ENCODE measurements at regions not wholly inside any gene's neighbourhood (a gene's known extent, or its start where the extent isn't known, plus 50 kb on each side); places are given as distances from the start of the nearest gene placed in this dataset.

DNA sequence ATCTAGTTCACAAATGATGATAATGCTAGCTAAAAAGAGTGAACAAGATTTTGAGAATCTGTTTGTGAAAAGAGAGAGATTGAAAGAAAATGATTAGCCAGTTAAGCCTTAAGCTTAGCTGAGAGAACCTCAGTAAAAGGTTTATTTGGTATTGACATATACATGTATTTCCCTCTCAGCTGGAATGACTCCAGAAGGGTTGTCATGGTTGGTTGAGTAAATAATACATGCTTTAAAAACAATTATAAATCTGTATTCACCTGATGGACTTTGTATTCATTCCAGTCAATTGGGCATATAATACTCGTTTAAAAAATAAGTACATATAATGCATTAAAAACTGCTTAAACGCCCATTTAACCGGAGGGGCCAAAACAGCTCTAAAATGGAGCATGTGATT, 181.4 kb downstream of the GRB14 start:
- Histone ChIP-seq H2AFZ (ENCODE audit: low read length) (no peak overlapping the region), H3K23ac (ENCODE audit: low read depth, low read length, poor library complexity) (no peak overlapping the region), H3K27me3 (ENCODE audit: control insufficient read depth in 3 of 3, insufficient read depth in 3 of 3, low read depth in 1 of 3, low read length in 3 of 3) (no peaks in the 10 kb centered on the region), H2BK5ac (ENCODE audit: low read length) (no peak overlapping the region), H4K8ac (ENCODE audit: low read depth, low read length) (no peak overlapping the region), H3K9me3 (replicated peaks in 1 of 2; ENCODE audit: control insufficient read depth in 2 of 2, insufficient read depth in 1 of 2, low read depth in 1 of 2, low read length in 2 of 2) (no peaks in the 10 kb centered on the region), H3K36me3 (replicated peaks in 1 of 2; ENCODE audit: control insufficient read depth in 2 of 2, insufficient read depth in 2 of 2, low read length in 2 of 2) (no peaks in the 10 kb centered on the region), H2AK5ac (ENCODE audit: low read depth, low read length) (no peak overlapping the region), H2BK15ac (ENCODE audit: low read length) (no peak overlapping the region), H3K4me3 (ENCODE audit: low read length in 2 of 2) (no peak overlapping the region), H3K79me1 (ENCODE audit: low read depth, low read length) (no peaks in the 10 kb centered on the region), H3K9ac (ENCODE audit: low read depth, low read length, poor library complexity) (no peak overlapping the region), H3K4ac (ENCODE audit: low read length) (no peak overlapping the region), H4K91ac (ENCODE audit: low read depth, low read length, poor library complexity) (no peak overlapping the region), H3K18ac (ENCODE audit: low read length) (no peak overlapping the region), H3K14ac (ENCODE audit: low read length) (no peak overlapping the region), H3K4me2 (ENCODE audit: insufficient read depth, low read length, poor library complexity, severe bottlenecking) (no peak overlapping the region), H2BK12ac (ENCODE audit: low read length) (no peak overlapping the region), H2BK120ac (ENCODE audit: low read depth, low read length) (no peak overlapping the region), H3K4me1 (ENCODE audit: control insufficient read depth in 2 of 2, insufficient read depth in 1 of 2, low read depth in 1 of 2, low read length in 2 of 2) (peaks cover 0 to 4% of the 10 kb centered on the region in 2 donors), H3K27ac (replicated peaks; ENCODE audit: low read length) (no peak overlapping the region)
- no CpG with 5 or more reads among the region's 3 CpGs for WGBS, 2 donors (ENCODE audit: extremely low coverage in 2 of 2, insufficient read length in 2 of 2, insufficient replicate concordance in 1 of 2)
- DNase-seq (ENCODE audit: low spot score), result no peak

DNA sequence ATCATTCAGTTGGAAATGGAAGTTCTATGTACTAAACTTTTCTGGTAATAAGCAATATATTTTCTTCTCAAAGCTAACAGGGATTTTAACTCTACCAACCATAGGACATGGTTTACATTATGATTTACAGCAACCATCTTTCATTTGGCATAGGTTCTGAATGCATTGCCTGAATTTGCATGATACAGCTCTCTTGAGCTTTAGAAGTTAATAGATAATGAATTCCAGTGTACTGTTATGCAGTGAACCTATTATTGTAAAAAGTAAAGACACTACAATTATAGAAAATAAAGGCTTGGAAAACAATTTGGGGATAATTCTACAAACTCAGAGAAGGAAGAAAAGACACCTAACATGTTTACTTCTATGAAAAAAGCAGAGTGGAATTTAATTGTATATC, 182.0 kb downstream of the GRB14 start:
- no peak overlapping the region for H4K91ac ChIP-seq (ENCODE audit: low read depth, low read length, poor library complexity)
- no peaks in the 10 kb centered on the region for H3K79me1 ChIP-seq (ENCODE audit: low read depth, low read length)
- no peak overlapping the region for H4K8ac ChIP-seq (ENCODE audit: low read depth, low read length)
- H3K36me3 ChIP-seq (replicated peaks in 1 of 2; ENCODE audit: control insufficient read depth in 2 of 2, insufficient read depth in 2 of 2, low read length in 2 of 2), result no peaks in the 10 kb centered on the region
- peaks cover 0 to 4% of the 10 kb centered on the region in 2 donors for H3K4me1 ChIP-seq (ENCODE audit: control insufficient read depth in 2 of 2, insufficient read depth in 1 of 2, low read depth in 1 of 2, low read length in 2 of 2)
- no peak overlapping the region for H3K27ac ChIP-seq (replicated peaks; ENCODE audit: low read length)
- H3K4me2 ChIP-seq (ENCODE audit: insufficient read depth, low read length, poor library complexity, severe bottlenecking), result no peak overlapping the region
- H3K23ac ChIP-seq (ENCODE audit: low read depth, low read length, poor library complexity), result no peak overlapping the region
- no peak overlapping the region for H2AK5ac ChIP-seq (ENCODE audit: low read depth, low read length)
- no peaks in the 10 kb centered on the region for H3K9me3 ChIP-seq (replicated peaks in 1 of 2; ENCODE audit: control insufficient read depth in 2 of 2, insufficient read depth in 1 of 2, low read depth in 1 of 2, low read length in 2 of 2)
- H3K4ac ChIP-seq (ENCODE audit: low read length), result no peak overlapping the region
- no peaks in the 10 kb centered on the region for H3K27me3 ChIP-seq (ENCODE audit: control insufficient read depth in 3 of 3, insufficient read depth in 3 of 3, low read depth in 1 of 3, low read length in 3 of 3)
- H3K4me3 ChIP-seq (ENCODE audit: low read length in 2 of 2), result no peak overlapping the region
- no peak overlapping the region for H2BK5ac ChIP-seq (ENCODE audit: low read length)
- no peak overlapping the region for H2BK120ac ChIP-seq (ENCODE audit: low read depth, low read length)
- no peak overlapping the region for H3K14ac ChIP-seq (ENCODE audit: low read length)
- H3K18ac ChIP-seq (ENCODE audit: low read length), result no peak overlapping the region
- no peak overlapping the region for H2BK12ac ChIP-seq (ENCODE audit: low read length)
- DNase-seq (ENCODE audit: low spot score), result no peak
- peak overlapping the region; percentile 7 for H2AFZ ChIP-seq (ENCODE audit: low read length)
- H3K9ac ChIP-seq (ENCODE audit: low read depth, low read length, poor library complexity), result no peak overlapping the region
- no peak overlapping the region for H2BK15ac ChIP-seq (ENCODE audit: low read length)

DNA sequence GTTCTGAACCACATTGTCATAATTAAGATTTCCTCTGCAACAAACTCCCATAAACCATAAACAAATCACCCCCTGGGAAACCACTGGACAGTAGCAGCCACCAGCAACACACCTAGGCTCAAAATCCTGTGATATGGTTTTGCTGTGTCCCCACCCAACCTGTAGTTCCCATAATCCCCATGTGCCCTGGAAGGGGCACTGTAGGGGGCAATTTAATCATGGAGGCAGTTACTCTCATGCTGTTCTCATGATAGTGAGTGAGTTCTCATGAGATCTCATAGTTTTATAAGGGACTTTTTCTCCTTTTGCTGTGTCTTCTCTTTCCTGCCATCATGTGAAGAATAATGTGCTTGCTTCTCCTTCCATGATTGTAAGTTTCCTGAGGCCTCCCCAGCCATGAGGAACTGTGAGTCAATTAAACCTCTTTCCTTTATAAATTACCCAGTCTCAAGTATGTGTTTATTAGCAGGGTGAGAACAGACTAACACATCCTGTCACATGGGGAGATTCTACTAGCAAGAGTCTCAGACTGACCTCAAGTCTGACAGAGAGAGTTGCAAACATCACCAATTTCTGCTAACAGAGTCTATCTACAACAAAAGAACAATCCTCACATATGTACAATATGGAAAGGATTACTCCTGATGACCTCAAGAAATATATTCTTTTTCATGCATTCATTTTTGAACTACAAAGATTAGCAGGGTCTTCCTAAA, 182.6 kb downstream of the GRB14 start:
- Histone ChIP-seq H2AFZ (ENCODE audit: low read length) (peak overlapping the region; percentile 7), H3K18ac (ENCODE audit: low read length) (no peak overlapping the region), H4K8ac (ENCODE audit: low read depth, low read length) (no peak overlapping the region), H3K4me2 (ENCODE audit: insufficient read depth, low read length, poor library complexity, severe bottlenecking) (no peak overlapping the region), H3K4ac (ENCODE audit: low read length) (no peak overlapping the region), H3K36me3 (replicated peaks in 1 of 2; ENCODE audit: control insufficient read depth in 2 of 2, insufficient read depth in 2 of 2, low read length in 2 of 2) (no peaks in the 10 kb centered on the region), H3K9me3 (replicated peaks in 1 of 2; ENCODE audit: control insufficient read depth in 2 of 2, insufficient read depth in 1 of 2, low read depth in 1 of 2, low read length in 2 of 2) (no peaks in the 10 kb centered on the region), H3K23ac (ENCODE audit: low read depth, low read length, poor library complexity) (no peak overlapping the region), H2BK5ac (ENCODE audit: low read length) (no peak overlapping the region), H3K4me3 (ENCODE audit: low read length in 2 of 2) (no peak overlapping the region), H3K4me1 (ENCODE audit: control insufficient read depth in 2 of 2, insufficient read depth in 1 of 2, low read depth in 1 of 2, low read length in 2 of 2) (peaks cover 0 to 4% of the 10 kb centered on the region in 2 donors), H3K27me3 (ENCODE audit: control insufficient read depth in 3 of 3, insufficient read depth in 3 of 3, low read depth in 1 of 3, low read length in 3 of 3) (no peaks in the 10 kb centered on the region), H2BK15ac (ENCODE audit: low read length) (no peak overlapping the region), H3K14ac (ENCODE audit: low read length) (no peak overlapping the region), H2AK5ac (ENCODE audit: low read depth, low read length) (no peak overlapping the region), H2BK120ac (ENCODE audit: low read depth, low read length) (no peak overlapping the region), H3K79me1 (ENCODE audit: low read depth, low read length) (no peaks in the 10 kb centered on the region), H3K27ac (replicated peaks; ENCODE audit: low read length) (no peak overlapping the region), H3K9ac (ENCODE audit: low read depth, low read length, poor library complexity) (no peak overlapping the region), H2BK12ac (ENCODE audit: low read length) (no peak overlapping the region), H4K91ac (ENCODE audit: low read depth, low read length, poor library complexity) (no peak overlapping the region)
- no peak for DNase-seq (ENCODE audit: low spot score)

DNA sequence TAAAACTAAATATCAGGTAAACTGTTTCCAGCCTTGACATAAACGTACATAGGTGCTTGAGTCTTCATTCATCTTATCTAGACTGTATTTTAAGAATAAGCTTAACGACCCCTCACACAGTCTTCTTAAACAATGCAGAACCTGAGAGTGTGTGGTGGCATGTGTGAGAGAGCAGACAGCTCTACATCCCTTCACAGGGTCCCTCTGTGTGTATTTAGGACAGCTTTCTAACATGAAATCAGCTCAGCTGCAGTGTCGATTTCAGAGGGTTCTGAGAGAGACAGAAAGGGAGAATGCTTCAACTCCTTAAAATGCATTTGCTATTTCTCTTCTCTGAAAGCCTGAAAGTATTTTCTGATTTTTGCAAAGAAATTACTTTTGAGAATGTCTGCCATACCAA, 185.2 kb downstream of the GRB14 start:
- WGBS, 2 donors (ENCODE audit: extremely low coverage in 2 of 2, insufficient read length in 2 of 2, insufficient replicate concordance in 1 of 2), result no CpG with 5 or more reads among the region's 3 CpGs
- Histone ChIP-seq H3K4me1 (ENCODE audit: control insufficient read depth in 2 of 2, insufficient read depth in 1 of 2, low read depth in 1 of 2, low read length in 2 of 2) (peaks cover 0 to 4% of the 10 kb centered on the region in 2 donors), H2BK15ac (ENCODE audit: low read length) (no peak overlapping the region), H3K4ac (ENCODE audit: low read length) (no peak overlapping the region), H3K14ac (ENCODE audit: low read length) (no peak overlapping the region), H3K4me3 (ENCODE audit: low read length in 2 of 2) (no peak overlapping the region), H2AK5ac (ENCODE audit: low read depth, low read length) (no peak overlapping the region), H3K4me2 (ENCODE audit: insufficient read depth, low read length, poor library complexity, severe bottlenecking) (no peak overlapping the region), H3K36me3 (replicated peaks in 1 of 2; ENCODE audit: control insufficient read depth in 2 of 2, insufficient read depth in 2 of 2, low read length in 2 of 2) (no peaks in the 10 kb centered on the region), H3K18ac (ENCODE audit: low read length) (no peak overlapping the region), H3K79me1 (ENCODE audit: low read depth, low read length) (no peaks in the 10 kb centered on the region), H4K8ac (ENCODE audit: low read depth, low read length) (no peak overlapping the region), H2BK12ac (ENCODE audit: low read length) (no peak overlapping the region), H4K91ac (ENCODE audit: low read depth, low read length, poor library complexity) (no peak overlapping the region), H3K9me3 (replicated peaks in 1 of 2; ENCODE audit: control insufficient read depth in 2 of 2, insufficient read depth in 1 of 2, low read depth in 1 of 2, low read length in 2 of 2) (no peaks in the 10 kb centered on the region), H2BK5ac (ENCODE audit: low read length) (no peak overlapping the region), H3K23ac (ENCODE audit: low read depth, low read length, poor library complexity) (no peak overlapping the region), H3K27ac (replicated peaks; ENCODE audit: low read length) (no peak overlapping the region), H3K9ac (ENCODE audit: low read depth, low read length, poor library complexity) (no peak overlapping the region), H2AFZ (ENCODE audit: low read length) (peak overlapping the region; percentile 72), H3K27me3 (ENCODE audit: control insufficient read depth in 3 of 3, insufficient read depth in 3 of 3, low read depth in 1 of 3, low read length in 3 of 3) (no peaks in the 10 kb centered on the region), H2BK120ac (ENCODE audit: low read depth, low read length) (no peak overlapping the region)
- no peak for DNase-seq (ENCODE audit: low spot score)

Data from neuronal stem cell (in vitro differentiated cells).